T47D (cell line): ENCODE measurements at regions not wholly inside any gene's neighbourhood (a gene's known extent, or its start where the extent isn't known, plus 50 kb on each side); places are given as distances from the start of the nearest gene placed in this dataset.
A peak's percentile ranks its signal among the peaks of the same experiment; 100 is the strongest.
"Not testable (repeated sequence)": the region's sequence is repeated elsewhere in the genome, so short reads cannot be mapped to it uniquely, and the experiment has no call there.

Source experiments
- DNase-seq, 2 experiments: peaks; one replicate each; pipeline versions ENCODE4 v3.0.0 to v3.0.0-alpha.2; 2011 to 2012; ENCODE audit warnings: low read depth in 1 of 2, low spot score in 1 of 2
- JUND ChIP-seq: IDR thresholded peaks from 2 replicates; pipeline ENCODE4 v1.6.1; 2012; ENCODE audit warnings: low read depth
- in situ Hi-C: cut with HindIII; loops from 2 replicates; pipeline ENCODE4 v1.10.0; 2016; ENCODE audit warnings: low sequenced_read_pairs, low pct_unique_long_range_greater_than_20kb

DNA sequence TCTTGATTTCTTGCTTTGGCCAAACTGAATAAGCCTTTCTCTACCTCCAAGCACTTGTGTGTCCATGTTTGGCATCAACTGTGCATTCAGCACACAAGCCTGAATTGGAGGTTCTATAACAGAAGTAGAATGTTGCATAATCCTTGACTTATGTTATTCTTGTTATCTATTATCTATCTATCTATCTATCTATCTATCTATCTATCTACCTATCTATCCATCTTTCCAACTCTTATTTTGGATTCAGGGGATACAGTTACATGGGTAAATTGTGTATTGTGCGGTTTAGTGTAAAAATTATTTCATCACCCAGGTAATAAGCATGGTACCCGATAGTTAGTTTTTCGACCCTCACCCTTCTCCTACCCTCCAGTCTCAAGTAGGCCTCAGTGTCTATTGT, 319.6 kb downstream of the PTH2R start:
- in situ Hi-C loops: no loop called here
- no peak for DNase-seq
- no peak for TF ChIP-seq JUND

DNA sequence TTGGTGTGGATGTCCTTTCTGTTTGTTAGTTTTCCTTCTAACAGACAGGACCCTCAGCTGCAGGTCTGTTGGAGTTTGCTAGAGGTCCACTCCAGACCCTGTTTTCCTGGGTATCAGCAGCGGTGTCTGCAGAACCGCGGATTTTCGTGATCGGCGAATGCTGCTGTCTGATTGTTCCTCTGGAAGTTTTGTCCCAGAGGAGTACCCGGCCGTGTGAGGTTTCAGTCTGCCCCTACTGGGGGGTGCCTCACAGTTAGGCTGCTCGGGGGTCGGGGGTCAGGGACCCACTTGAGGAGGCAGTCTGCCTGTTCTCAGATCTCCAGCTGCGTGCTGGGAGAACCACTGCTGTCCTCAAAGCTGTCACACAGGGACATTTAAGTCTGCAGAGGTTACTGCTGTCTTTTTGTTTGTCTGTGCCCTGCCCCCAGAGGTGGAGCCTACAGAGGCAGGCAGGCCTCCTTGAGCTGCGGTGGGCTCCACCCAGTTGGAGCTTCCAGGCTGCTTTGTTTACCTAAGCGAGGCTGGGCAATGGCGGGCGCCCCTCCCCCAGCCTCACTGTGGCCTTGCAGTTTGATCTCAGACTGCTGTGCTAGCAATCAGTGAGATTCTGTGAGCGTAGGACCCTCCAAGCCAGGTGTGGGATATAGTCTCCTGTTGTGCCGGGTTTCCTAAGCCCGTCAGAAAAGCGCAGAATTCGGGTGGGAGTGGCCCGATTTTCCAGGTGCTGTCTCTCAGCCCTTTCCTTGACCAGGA, 345.2 kb downstream of the PTH2R start:
- in situ Hi-C loops: not testable (repeated sequence)
- DNase-seq: peak in 1 of 2 experiments; percentile 3

DNA sequence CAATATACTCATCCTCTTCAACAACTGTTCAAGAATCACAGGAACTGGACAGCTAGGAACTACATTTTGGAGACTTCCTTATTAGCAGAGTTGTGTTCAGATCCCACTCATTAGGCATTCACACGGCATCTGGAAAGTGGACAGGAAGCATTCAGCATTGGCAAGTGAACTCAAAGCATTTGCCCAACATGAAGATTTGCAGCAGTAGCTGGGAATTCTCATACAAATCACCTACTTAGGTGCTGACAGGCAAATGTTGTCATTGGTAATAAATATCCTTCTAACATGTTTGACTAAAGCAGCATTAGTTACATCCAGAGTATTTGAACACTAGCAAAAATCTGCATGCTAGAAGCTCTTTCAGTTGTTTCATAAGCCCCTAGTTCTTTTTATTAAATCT, 350.8 kb downstream of the PTH2R start:
- no peak for DNase-seq
- TF ChIP-seq JUND: no peak
- in situ Hi-C loops: no loop called here

DNA sequence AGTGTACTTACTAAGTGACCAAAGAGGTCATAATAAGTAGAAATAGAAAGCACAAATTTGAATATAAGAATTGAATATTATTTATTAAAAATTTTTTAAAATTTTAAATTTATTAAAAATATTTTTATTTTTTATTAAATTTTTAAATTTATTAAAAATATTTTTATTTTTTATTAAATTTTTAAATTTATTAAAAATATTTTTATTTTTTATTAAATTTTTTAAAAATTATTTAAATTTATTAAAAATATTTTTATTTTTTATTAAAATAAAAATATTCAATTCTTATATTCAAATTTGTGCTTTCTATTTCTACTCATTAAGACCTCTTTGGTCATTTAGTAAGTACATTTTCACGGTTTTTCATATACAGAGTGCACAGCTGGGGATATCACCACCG, 366.5 kb downstream of the PTH2R start:
- DNase-seq, in situ Hi-C loops: not testable (repeated sequence)

DNA sequence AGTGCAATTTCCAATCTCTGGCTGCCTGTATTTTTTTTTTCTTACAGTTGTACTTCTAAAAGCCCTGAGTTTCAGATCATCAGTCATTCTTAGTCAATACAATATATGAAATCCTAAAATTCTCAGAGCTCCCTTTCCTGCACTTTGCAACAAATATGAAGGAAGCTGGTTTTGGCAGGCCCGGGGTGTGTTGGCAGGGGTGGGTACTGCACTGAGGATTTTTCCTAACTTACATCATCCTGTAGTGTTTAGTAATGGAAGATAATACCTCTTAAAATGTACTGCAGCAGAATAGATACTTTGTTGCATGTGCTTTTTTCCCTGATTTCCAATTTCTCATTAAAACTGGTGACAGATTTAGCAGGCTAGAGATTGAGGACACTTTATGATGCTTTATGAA, 374.6 kb downstream of the PTH2R start:
- in situ Hi-C loops: no loop called here

DNA sequence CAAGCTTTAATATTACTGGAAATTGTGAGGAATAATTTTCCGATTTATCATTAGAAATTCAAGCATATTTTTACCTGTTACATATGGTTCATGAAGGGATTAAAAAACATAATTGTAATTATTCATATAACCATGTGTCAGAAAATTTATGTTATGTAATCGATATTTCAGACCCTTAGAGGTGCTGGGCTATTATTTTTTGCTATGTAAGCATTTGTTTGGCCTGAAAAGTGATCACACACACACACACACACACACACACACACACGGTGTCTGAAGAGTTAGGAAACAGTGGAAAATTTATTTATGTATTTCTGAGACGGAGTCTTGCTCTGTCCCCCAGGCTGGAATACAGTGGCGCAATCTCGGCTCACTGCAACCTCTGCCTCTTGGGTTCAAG, 375.5 kb downstream of the PTH2R start:
- DNase-seq: no peak
- in situ Hi-C loops: no loop called here
- no peak for TF ChIP-seq JUND

More for the DNA sequence above, 374.6 kb downstream of the PTH2R start:
- DNase-seq: no peak
- TF ChIP-seq JUND: no peak

DNA sequence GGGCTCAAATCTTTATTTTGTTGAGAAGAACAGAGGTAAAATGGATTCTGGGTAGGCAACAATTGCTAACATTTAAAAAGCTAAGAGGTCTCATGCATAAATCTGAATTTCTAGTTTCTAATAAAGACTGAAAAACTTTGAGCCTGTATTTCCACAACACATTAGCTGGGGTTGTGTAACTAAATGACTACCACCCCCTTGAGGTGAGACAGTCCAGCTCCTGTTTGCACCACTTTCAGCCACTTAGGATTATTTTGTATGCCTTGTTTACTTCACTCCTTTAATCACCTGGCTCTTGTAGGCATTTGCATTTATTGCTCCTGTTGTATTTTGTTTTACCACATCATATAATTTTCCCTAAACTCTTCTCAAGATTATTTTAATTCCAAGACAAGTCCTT, 376.6 kb downstream of the PTH2R start:
- no peak for TF ChIP-seq JUND
- DNase-seq: peak in 1 of 2 experiments; percentile 26
- in situ Hi-C loops: no loop called here

DNA sequence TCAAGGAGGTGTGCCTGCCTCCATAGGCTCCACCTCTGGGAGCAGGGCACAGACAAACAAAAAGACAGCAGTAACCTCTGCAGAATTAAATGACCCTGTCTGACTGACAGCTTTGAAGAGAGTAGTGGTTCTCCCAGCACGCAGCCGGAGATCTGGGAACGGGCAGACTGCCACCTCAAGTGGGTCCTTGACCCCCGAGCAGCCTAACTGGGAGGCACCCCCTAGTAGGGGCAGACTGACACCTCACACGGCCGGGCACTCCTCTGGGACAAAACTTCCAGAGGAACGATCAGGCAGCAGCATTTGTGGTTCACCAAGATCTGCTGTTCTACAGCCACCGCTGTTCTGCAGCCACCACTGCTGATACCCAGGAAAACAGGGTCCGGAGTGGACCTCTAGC, 378.2 kb downstream of the PTH2R start:
- DNase-seq, in situ Hi-C loops: not testable (repeated sequence)

DNA sequence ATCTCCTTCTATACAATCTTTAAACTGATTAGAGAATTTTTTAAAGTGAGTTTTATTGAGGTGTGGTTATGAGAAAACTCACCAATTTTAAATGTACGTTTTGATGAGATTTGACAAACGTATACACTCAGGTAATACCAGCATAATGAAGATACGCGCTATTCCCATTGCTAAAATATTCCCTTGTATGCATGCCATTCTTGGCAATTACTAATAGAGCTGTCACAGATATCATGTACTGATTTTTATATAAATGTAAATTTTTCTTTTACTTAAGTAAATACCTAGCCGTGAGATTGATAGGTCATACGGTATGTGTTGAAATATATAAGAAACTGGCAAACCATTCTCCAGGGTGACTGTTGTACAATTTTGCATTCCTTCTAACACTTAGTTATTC, 384.7 kb downstream of the PTH2R start:
- TF ChIP-seq JUND: no peak
- DNase-seq: no peak
- in situ Hi-C loops: no loop called here

DNA sequence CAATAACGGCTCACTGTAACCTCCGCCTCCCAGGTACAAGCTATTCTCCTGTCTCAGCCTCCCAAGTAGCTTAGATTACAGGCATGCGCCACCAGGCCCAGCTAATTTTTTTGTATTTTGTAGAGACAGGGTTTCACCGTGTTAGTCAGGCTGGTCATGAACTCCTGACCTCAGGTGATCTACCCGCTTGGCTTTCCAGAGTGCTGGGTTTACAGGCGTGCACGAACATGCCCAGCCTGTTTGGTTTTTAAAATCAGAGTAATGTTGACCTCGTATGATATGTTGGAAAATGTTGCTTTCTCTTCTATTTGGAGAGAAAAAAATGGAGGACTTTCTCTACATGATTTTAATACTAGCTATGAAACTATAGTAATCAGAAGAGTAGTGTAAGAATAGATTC, 386.2 kb downstream of the PTH2R start:
- DNase-seq: no peak
- in situ Hi-C loops: no loop called here
- no peak for TF ChIP-seq JUND

DNA sequence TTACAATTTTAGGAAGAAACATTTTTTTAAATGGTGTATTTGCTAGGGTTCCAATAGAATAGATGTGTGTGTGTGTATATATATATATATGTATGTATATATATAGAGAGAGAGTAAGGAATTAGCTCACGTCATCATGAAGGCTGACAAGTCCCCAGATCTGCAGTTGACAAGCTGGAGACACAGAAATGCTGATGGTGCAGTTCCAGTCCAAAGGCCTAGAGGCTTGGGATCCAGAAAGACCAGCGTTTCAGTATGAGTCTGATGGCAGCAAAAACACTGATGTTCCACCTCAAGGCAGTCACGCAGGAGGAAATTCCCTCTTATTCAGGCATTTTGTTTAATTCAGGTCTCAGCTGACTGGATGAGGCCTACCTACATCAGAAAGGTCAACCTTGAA, 386.8 kb downstream of the PTH2R start:
- TF ChIP-seq JUND: no peak
- in situ Hi-C loops: no loop called here
- DNase-seq: no peak

DNA sequence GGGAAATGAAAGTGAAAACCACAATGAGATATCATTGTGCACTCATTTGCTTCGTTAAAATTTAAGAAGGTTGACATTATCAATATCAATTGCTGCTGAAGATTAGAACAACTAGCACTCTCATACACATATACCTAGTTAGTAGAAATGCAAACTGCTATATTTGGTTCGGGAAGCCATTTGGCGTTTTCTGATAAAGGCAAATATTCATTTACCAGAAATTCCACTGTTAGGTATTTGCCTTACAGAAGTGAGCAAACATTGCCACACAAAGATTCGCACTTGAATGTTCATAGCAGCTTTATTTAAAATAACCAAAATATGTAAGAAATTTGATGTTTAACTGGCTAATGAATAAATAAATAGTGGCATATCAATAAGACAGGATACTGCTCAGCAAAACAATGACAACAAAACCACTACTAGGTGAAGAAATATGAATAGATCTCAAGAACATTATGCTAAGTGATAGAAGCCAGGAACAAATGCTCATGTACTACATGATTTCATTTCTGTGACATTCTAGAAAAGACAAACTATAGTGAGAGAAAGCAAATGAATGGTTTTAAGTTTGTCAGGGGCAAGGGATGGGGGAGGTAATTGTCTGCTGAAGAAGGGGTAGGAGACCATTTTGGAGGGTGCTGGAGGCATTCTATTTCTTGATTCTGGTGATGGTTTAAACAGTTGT, 387.8 kb downstream of the PTH2R start:
- in situ Hi-C loops: no loop called here
- no peak for TF ChIP-seq JUND
- no peak for DNase-seq

DNA sequence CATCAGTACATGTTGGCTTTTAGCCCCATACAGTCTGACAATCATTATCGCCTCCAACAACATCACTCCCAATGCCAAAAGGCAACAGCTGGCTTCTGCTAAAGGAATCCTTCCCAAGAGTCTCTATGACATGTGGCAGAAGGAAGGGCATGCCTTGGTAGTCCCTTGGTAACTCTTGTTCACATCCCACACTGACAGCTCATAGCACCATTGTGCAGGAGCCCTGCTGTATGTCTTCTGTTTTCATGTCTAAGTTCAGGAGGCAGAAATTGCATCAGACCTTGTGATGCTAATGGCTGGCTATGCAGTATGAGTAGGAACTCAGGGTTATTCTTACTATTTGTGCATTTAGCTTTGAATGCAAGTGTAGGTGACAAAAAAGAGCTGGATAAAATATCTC, 392.1 kb downstream of the PTH2R start:
- TF ChIP-seq JUND: no peak
- in situ Hi-C loops: no loop called here
- DNase-seq: no peak

DNA sequence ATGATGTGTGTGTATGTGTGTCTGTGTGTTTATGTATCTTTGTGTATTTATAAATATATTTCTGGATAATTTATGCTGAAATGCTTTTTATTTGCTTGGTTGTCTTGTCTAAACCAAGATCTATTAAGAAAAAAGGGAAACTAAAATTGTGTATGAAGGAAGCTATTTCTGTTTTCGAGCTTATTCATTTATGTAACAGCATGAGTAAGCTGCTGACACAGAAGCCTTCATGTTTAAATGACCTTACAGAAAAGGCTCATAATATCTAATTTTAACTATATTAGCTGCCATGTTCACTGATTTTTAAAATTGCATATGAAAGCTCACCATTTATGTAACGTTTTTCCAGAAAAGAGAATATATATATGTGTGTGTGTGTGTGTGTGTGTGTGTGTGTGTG, 392.8 kb downstream of the PTH2R start:
- TF ChIP-seq JUND: no peak
- in situ Hi-C loops: no loop called here
- no peak for DNase-seq

DNA sequence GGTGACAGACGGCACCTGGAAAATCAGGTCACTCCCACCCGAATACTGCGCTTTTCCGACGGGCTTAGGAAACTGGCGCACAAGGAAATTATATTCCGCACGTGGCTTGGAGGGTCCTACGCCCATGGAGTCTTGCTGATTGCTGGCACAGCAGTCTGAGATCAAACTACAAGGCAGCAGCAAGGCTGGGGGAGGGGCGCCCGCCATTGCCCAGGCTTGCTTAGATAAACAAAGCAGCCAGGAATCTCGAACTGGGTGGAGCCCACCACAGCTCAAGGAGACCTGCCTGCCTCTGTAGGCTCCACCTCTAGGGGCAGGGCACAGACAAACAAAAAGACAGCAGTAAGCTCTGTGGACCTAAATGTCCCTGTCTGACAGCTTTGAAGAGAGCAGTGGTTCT, 394.3 kb downstream of the PTH2R start:
- in situ Hi-C loops: not testable (repeated sequence)

More for the DNA sequence above, 394.3 kb downstream of the PTH2R start:
- not testable (repeated sequence) for DNase-seq
